Activated CD8-positive, alpha-beta T cell treated with anti-CD3 and anti-CD28 coated beads for 36 hours (primary cell): ENCODE measurements at regions not wholly inside any gene's neighbourhood (a gene's known extent, or its start where the extent isn't known, plus 50 kb on each side); places are given as distances from the start of the nearest gene placed in this dataset.

Experiments
- ATAC-seq: fragments of 200-7000 bp; cut with Tn5 transposase; one replicate; pipeline ENCODE4 v1.10.0; 2021; ENCODE audit warnings: mild to moderate bottlenecking, moderate library complexity
- CTCF ChIA-PET: fragments of 350-600 bp; sonication (Branson Sonifier 250); formaldehyde crosslinking; loops from one replicate; lab custom pipeline; 2021; ENCODE audit warnings: antibody characterized with exemption; lab: Charles Lee
- POLR2A ChIA-PET: fragments of 350-600 bp; sonication (Branson Sonifier 250); formaldehyde crosslinking; loops from one replicate; lab custom pipeline; 2021; ENCODE audit warnings: antibody characterized with exemption; lab: Charles Lee
- DNase-seq: peaks from one replicate; pipeline ENCODE4 v3.0.0-alpha.2; 2020
- H3K27ac Mint-ChIP-seq: one replicate; pipeline ENCODE4 v1.8.0; 2021; ENCODE audit warnings: mild to moderate bottlenecking, mixed read lengths
- H3K27me3 Mint-ChIP-seq: one replicate; pipeline ENCODE4 v1.8.0; 2021; ENCODE audit warnings: mixed read lengths
- H3K36me3 Mint-ChIP-seq: one replicate; pipeline ENCODE4 v1.8.0; 2021; ENCODE audit warnings: low read depth, mixed read lengths
- H3K4me1 Mint-ChIP-seq: one replicate; pipeline ENCODE4 v1.8.0; 2021; ENCODE audit warnings: low read depth, mixed read lengths
- H3K4me3 Mint-ChIP-seq: one replicate; pipeline ENCODE4 v1.8.0; 2021; ENCODE audit warnings: mild to moderate bottlenecking, moderate library complexity, mixed read lengths
- H3K9me3 Mint-ChIP-seq: one replicate; pipeline ENCODE4 v1.8.0; 2021; ENCODE audit warnings: mixed read lengths
- CTCF ChIP-seq: fragments of 200-600 bp; IDR thresholded peaks from one replicate; pipeline ENCODE4 v1.8.0; 2022; ENCODE audit warnings: antibody characterized with exemption, mild to moderate bottlenecking
- intact Hi-C: fragments of 100-400 bp; cut with micrococcal nuclease; formaldehyde crosslinking; loops from one replicate; pipeline ENCODE4 v1.10.0; 2022

GRCh38 chr18:24974431-24974830, 377.5 kb downstream of the ZNF521 start:
- CTCF ChIA-PET: no interaction called here
- no peak for TF ChIP-seq CTCF
- Mint-ChIP-seq H3K36me3 (no peaks in the 10 kb centered on the region), H3K27me3 (no peaks in the 10 kb centered on the region), H3K4me3 (no peak overlapping the region), H3K27ac (no peak overlapping the region), H3K4me1 (no peaks in the 10 kb centered on the region), H3K9me3 (no peaks in the 10 kb centered on the region)
- POLR2A ChIA-PET: no interaction called here
- intact Hi-C loops: loop anchor here (10.0 kb wide), 1 partner anchor 720 kb away; no protein-coding TSS in a partner anchor
- ATAC-seq (no peak), DNase-seq (no peak)

- H3K4me3 Mint-ChIP-seq: no peak overlapping the region
- ATAC-seq (no peak), DNase-seq (no peak)
- CTCF ChIA-PET: no interaction called here
- intact Hi-C loops: loop anchor here (10.0 kb wide), 1 partner anchor 719 kb away; no protein-coding TSS in a partner anchor
- H3K9me3 Mint-ChIP-seq: no peaks in the 10 kb centered on the region
- H3K4me1 Mint-ChIP-seq: no peaks in the 10 kb centered on the region
- POLR2A ChIA-PET: no interaction called here
- no peak for TF ChIP-seq CTCF
- no peak overlapping the region for H3K27ac Mint-ChIP-seq
- H3K36me3 Mint-ChIP-seq: no peaks in the 10 kb centered on the region
- H3K27me3 Mint-ChIP-seq: no peaks in the 10 kb centered on the region
These were observed 376.2 kb downstream of the ZNF521 start for GRCh38 chr18:24975496-24976372.

- peaks cover 1% of the 10 kb centered on the region for H3K27me3 Mint-ChIP-seq
- H3K4me1 Mint-ChIP-seq: no peaks in the 10 kb centered on the region
- no peaks in the 10 kb centered on the region for H3K9me3 Mint-ChIP-seq
- DNase-seq: no peak
- TF ChIP-seq CTCF: no peak
- ChIA-PET POLR2A (no interaction called here), CTCF (no interaction called here)
- intact Hi-C loops: loop anchor here (10.0 kb wide), 1 partner anchor 718 kb away; no protein-coding TSS in a partner anchor
- no peak overlapping the region for H3K27ac Mint-ChIP-seq
- H3K4me3 Mint-ChIP-seq: no peak overlapping the region
- no peak for ATAC-seq
- H3K36me3 Mint-ChIP-seq: no peaks in the 10 kb centered on the region
These were observed 375.5 kb downstream of the ZNF521 start for GRCh38 chr18:24976502-24976901.

- Mint-ChIP-seq H3K4me3 (no peak overlapping the region), H3K4me1 (no peaks in the 10 kb centered on the region), H3K27me3 (peaks cover 1% of the 10 kb centered on the region), H3K9me3 (no peaks in the 10 kb centered on the region), H3K36me3 (no peaks in the 10 kb centered on the region), H3K27ac (no peak overlapping the region)
- no peak for TF ChIP-seq CTCF
- ATAC-seq: no peak
- CTCF ChIA-PET: no interaction called here
- intact Hi-C loops: loop anchor here (10.0 kb wide), 1 partner anchor 716 kb away; no protein-coding TSS in a partner anchor
- POLR2A ChIA-PET: interaction anchor here (0.6 kb wide), 1 partner anchor 296 kb away, joined by 3 read pairs; no protein-coding TSS in a partner anchor
- no peak for DNase-seq
These were observed 372.7 kb downstream of the ZNF521 start for GRCh38 chr18:24979235-24979634.

GRCh38 chr18:24982831-24983230, 369.1 kb downstream of the ZNF521 start:
- ChIA-PET POLR2A (no interaction called here), CTCF (no interaction called here)
- Mint-ChIP-seq H3K27ac (no peak overlapping the region), H3K4me1 (no peaks in the 10 kb centered on the region), H3K9me3 (no peaks in the 10 kb centered on the region), H3K36me3 (no peaks in the 10 kb centered on the region), H3K27me3 (peaks cover 3% of the 10 kb centered on the region), H3K4me3 (no peak overlapping the region)
- TF ChIP-seq CTCF: no peak
- no peak for ATAC-seq
- intact Hi-C loops: no loop called here
- DNase-seq: no peak
